ENCODE measurements at regions not wholly inside any gene's neighbourhood (a gene's known extent, or its start where the extent isn't known, plus 50 kb on each side); places are given as distances from the start of the nearest gene placed in this dataset.

DNA sequence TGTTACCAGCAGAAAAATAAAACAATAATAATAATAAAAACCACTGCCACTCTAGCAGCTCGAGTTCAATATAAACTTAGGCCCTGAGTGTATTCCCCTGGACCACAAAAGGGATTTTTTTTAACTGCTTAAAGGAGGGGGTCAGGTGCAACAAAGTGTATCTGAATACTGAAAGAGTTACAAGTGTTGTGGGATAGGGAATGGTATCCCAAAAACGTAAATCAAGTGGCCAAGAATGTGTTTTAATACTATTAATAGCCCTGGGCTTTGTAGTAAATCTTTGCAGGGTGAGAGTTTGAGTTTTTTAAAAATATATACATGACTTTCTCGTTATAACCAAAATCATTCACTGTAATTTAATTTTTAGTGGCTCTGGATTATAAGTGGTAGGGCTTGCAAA lies 860.1 kb upstream of the INTU start:
- TF ChIP-seq, protein P1, sequence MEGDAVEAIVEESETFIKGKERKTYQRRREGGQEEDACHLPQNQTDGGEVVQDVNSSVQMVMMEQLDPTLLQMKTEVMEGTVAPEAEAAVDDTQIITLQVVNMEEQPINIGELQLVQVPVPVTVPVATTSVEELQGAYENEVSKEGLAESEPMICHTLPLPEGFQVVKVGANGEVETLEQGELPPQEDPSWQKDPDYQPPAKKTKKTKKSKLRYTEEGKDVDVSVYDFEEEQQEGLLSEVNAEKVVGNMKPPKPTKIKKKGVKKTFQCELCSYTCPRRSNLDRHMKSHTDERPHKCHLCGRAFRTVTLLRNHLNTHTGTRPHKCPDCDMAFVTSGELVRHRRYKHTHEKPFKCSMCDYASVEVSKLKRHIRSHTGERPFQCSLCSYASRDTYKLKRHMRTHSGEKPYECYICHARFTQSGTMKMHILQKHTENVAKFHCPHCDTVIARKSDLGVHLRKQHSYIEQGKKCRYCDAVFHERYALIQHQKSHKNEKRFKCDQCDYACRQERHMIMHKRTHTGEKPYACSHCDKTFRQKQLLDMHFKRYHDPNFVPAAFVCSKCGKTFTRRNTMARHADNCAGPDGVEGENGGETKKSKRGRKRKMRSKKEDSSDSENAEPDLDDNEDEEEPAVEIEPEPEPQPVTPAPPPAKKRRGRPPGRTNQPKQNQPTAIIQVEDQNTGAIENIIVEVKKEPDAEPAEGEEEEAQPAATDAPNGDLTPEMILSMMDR (IDR thresholded peaks at IDR 0.05; ENCODE audit: insufficient read depth, low read length) = no peak
- TF ChIP-seq POLR2AphosphoS5 (IDR thresholded peaks at IDR 0.05; ENCODE audit: low read depth) (no peak), GABPA (IDR thresholded peaks at IDR 0.05; ENCODE audit: low read depth) (no peak), SPI1 (IDR thresholded peaks at IDR 0.05; ENCODE audit: borderline replicate concordance, low read depth) (no peak)
- TF ChIP-seq, protein P2, sequence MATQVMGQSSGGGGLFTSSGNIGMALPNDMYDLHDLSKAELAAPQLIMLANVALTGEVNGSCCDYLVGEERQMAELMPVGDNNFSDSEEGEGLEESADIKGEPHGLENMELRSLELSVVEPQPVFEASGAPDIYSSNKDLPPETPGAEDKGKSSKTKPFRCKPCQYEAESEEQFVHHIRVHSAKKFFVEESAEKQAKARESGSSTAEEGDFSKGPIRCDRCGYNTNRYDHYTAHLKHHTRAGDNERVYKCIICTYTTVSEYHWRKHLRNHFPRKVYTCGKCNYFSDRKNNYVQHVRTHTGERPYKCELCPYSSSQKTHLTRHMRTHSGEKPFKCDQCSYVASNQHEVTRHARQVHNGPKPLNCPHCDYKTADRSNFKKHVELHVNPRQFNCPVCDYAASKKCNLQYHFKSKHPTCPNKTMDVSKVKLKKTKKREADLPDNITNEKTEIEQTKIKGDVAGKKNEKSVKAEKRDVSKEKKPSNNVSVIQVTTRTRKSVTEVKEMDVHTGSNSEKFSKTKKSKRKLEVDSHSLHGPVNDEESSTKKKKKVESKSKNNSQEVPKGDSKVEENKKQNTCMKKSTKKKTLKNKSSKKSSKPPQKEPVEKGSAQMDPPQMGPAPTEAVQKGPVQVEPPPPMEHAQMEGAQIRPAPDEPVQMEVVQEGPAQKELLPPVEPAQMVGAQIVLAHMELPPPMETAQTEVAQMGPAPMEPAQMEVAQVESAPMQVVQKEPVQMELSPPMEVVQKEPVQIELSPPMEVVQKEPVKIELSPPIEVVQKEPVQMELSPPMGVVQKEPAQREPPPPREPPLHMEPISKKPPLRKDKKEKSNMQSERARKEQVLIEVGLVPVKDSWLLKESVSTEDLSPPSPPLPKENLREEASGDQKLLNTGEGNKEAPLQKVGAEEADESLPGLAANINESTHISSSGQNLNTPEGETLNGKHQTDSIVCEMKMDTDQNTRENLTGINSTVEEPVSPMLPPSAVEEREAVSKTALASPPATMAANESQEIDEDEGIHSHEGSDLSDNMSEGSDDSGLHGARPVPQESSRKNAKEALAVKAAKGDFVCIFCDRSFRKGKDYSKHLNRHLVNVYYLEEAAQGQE (IDR thresholded peaks at IDR 0.05; ENCODE audit: insufficient replicate concordance, low read depth) = no peak

All from HL-60 (cell line).